OCI-LY7 (cell line): ENCODE measurements at regions not wholly inside any gene's neighbourhood (a gene's known extent, or its start where the extent isn't known, plus 50 kb on each side); places are given as distances from the start of the nearest gene placed in this dataset.

ENCODE experiments used
- BruUV-seq: library from RNA; stranded (reverse); fragments of 400-500 nt; replicated peaks from 2 replicates; lab custom pipeline; 2021; lab: Mats Ljungman, UMichigan
- CTCF ChIA-PET: fragments of 300-600 bp; sonication (Branson Sonifier 250); formaldehyde crosslinking; loops from one replicate; lab custom pipeline; 2022; ENCODE audit warnings: antibody characterized with exemption; ENCODE audit not compliant: unreplicated experiment; lab: Charles Lee
- POLR2A ChIA-PET: fragments of 300-600 bp; sonication (Branson Sonifier 250); formaldehyde crosslinking; loops from one replicate; lab custom pipeline; 2022; ENCODE audit warnings: antibody characterized with exemption; lab: Charles Lee
- DNase-seq: peaks from one replicate; pipeline ENCODE4 v3.0.0-alpha.2; 2015; ENCODE audit warnings: low spot score
- H2AFZ ChIP-seq: fragments of 200-600 bp; sonication (generic), shearing (Covaris generic); 2 replicates; pipeline ENCODE4 v1.6.1; 2014; ENCODE audit warnings: mild to moderate bottlenecking, antibody characterized with exemption, low read length, moderate library complexity
- H3K27ac ChIP-seq: fragments of 200-600 bp; sonication (generic); 2 replicates; pipeline ENCODE4 v1.5.1; 2014; ENCODE audit warnings: mixed run types, low read depth, mild to moderate bottlenecking, moderate library complexity, low read length, inconsistent platforms; ENCODE audit not compliant: poor library complexity, severe bottlenecking
- H3K36me3 ChIP-seq: fragments of 200-600 bp; sonication (generic); 2 replicates; pipeline ENCODE4 v1.6.1; 2014; ENCODE audit warnings: mild to moderate bottlenecking, antibody characterized with exemption, low read length, moderate library complexity, mixed read lengths; ENCODE audit not compliant: insufficient read depth
- H3K4me1 ChIP-seq: fragments of 200-600 bp; sonication (generic); 2 replicates; pipeline ENCODE4 v1.5.1; 2014; ENCODE audit warnings: mild to moderate bottlenecking, low read length; ENCODE audit not compliant: insufficient read depth, poor library complexity, severe bottlenecking
- H3K4me2 ChIP-seq: fragments of 200-600 bp; sonication (generic); 2 replicates; pipeline ENCODE4 v1.6.1; 2014; ENCODE audit warnings: mild to moderate bottlenecking, low read length
- H3K4me3 ChIP-seq: fragments of 200-600 bp; sonication (generic); 2 replicates; pipeline ENCODE4 v1.5.1; 2014; ENCODE audit warnings: mild to moderate bottlenecking, low read depth, low read length; ENCODE audit not compliant: poor library complexity, severe bottlenecking
- H3K79me2 ChIP-seq: fragments of 200-600 bp; sonication (generic); 2 replicates; pipeline ENCODE4 v1.6.1; 2016; ENCODE audit warnings: low read depth, mild to moderate bottlenecking, low read length, moderate library complexity, mixed read lengths; ENCODE audit not compliant: insufficient read depth
- H3K9me2 ChIP-seq: fragments of 200-600 bp; sonication (generic); 2 replicates; pipeline ENCODE4 v1.6.1; 2016; ENCODE audit warnings: mild to moderate bottlenecking, low read length, mixed read lengths; ENCODE audit not compliant: insufficient read depth
- H3K9me3 ChIP-seq: fragments of 200-600 bp; sonication (generic); 2 replicates; pipeline ENCODE4 v1.6.1; 2014; ENCODE audit warnings: mild to moderate bottlenecking, mixed run types, low read length, mixed read lengths
- H4K20me1 ChIP-seq: fragments of 200-600 bp; sonication (generic); 2 replicates; pipeline ENCODE4 v1.6.1; 2014; ENCODE audit warnings: mild to moderate bottlenecking, antibody characterized with exemption, low read length, moderate library complexity, mixed read lengths; ENCODE audit not compliant: insufficient read depth
- CTCF ChIP-seq: fragments of 200-600 bp; sonication (generic); conservative IDR thresholded peaks from 2 replicates; pipeline ENCODE4 v1.5.1; 2014; ENCODE audit warnings: mild to moderate bottlenecking, antibody characterized with exemption, low read length, moderate library complexity, mixed read lengths
- EZH2phosphoT487 ChIP-seq: fragments of 200-600 bp; sonication (generic); IDR thresholded peaks from 2 replicates; pipeline ENCODE4 v1.6.1; 2018; ENCODE audit warnings: low read depth, borderline replicate concordance, mild to moderate bottlenecking, mixed run types, antibody characterized with exemption, low read length, moderate library complexity, mixed read lengths
- intact Hi-C: fragments of 100-400 bp; cut with micrococcal nuclease; formaldehyde crosslinking; loops from one replicate; pipeline ENCODE4 v1.10.0; 2022; ENCODE audit not compliant: unreplicated experiment

GRCh38 chr3:72214066-72214951, 429.4 kb upstream of the PROK2 start:
- Histone ChIP-seq H3K4me2 (no peak overlapping the region), H3K79me2 (no peaks in the 10 kb centered on the region), H3K9me3 (no peaks in the 10 kb centered on the region), H3K36me3 (no peaks in the 10 kb centered on the region), H2AFZ (no peak overlapping the region), H3K9me2 (no peaks in the 10 kb centered on the region), H3K4me1 (no peaks in the 10 kb centered on the region), H4K20me1 (no peaks in the 10 kb centered on the region), H3K27ac (no peak overlapping the region), H3K4me3 (no peak overlapping the region)
- CTCF ChIA-PET: no interaction called here
- intact Hi-C loops: no loop called here
- no peak for DNase-seq
- POLR2A ChIA-PET: interaction anchor here (0.7 kb wide), 2 partner anchors 31 to 41 kb away, joined by 3 read pairs; no protein-coding TSS in a partner anchor
- TF ChIP-seq EZH2phosphoT487 (no peak), CTCF (no peak)
- BruUV-seq: no TSS peak

- intact Hi-C loops: no loop called here
- H3K4me2 ChIP-seq: no peak overlapping the region
- TF ChIP-seq CTCF (no peak), EZH2phosphoT487 (no peak)
- no peak overlapping the region for H2AFZ ChIP-seq
- BruUV-seq: no TSS peak
- H3K4me1 ChIP-seq: no peaks in the 10 kb centered on the region
- no peak overlapping the region for H3K4me3 ChIP-seq
- ChIA-PET CTCF (no interaction called here), POLR2A (no interaction called here)
- no peak overlapping the region for H3K27ac ChIP-seq
- H3K9me2 ChIP-seq: no peaks in the 10 kb centered on the region
- H4K20me1 ChIP-seq: no peaks in the 10 kb centered on the region
- no peaks in the 10 kb centered on the region for H3K79me2 ChIP-seq
- H3K36me3 ChIP-seq: no peaks in the 10 kb centered on the region
- DNase-seq: no peak
- no peaks in the 10 kb centered on the region for H3K9me3 ChIP-seq
These were observed 428.5 kb upstream of the PROK2 start for GRCh38 chr3:72213296-72214065.
